Osteoblast (primary cell): ENCODE measurements at regions not wholly inside any gene's neighbourhood (a gene's known extent, or its start where the extent isn't known, plus 50 kb on each side); places are given as distances from the start of the nearest gene placed in this dataset.

Experiments
- DNase-seq: peaks from one replicate; pipeline ENCODE4 v3.0.0; 2011; ENCODE audit warnings: low spot score, mixed read lengths; ENCODE audit not compliant: insufficient read length; ENCODE audit errors: missing footprints
- H2AFZ ChIP-seq: 2 replicates; pipeline ENCODE4 v1.6.0; 2011; ENCODE audit warnings: mild to moderate bottlenecking, low read length
- H3K27ac ChIP-seq: 2 replicates; pipeline ENCODE4 v1.5.1; 2011; ENCODE audit warnings: mild to moderate bottlenecking, low read depth, low read length, moderate library complexity
- H3K27me3 ChIP-seq: 2 replicates; pipeline ENCODE4 v1.6.0; 2012; ENCODE audit warnings: mild to moderate bottlenecking, control low read depth, inconsistent platforms, low read length, moderate library complexity; ENCODE audit not compliant: insufficient read depth
- H3K36me3 ChIP-seq: 2 replicates; pipeline ENCODE4 v1.5.1; 2011; ENCODE audit warnings: mild to moderate bottlenecking, low read length, control low read depth, moderate library complexity; ENCODE audit not compliant: insufficient read depth
- H3K4me1 ChIP-seq: 2 replicates; pipeline ENCODE4 v1.5.1; 2011; ENCODE audit warnings: mild to moderate bottlenecking, low read length, control low read depth, moderate library complexity; ENCODE audit not compliant: insufficient read depth
- H3K4me2 ChIP-seq: 2 replicates; pipeline ENCODE4 v1.6.0; 2011; ENCODE audit warnings: mild to moderate bottlenecking, low read length; ENCODE audit not compliant: insufficient read depth
- H3K4me3 ChIP-seq: fragments of 200-600 bp; sonication (generic); 3 replicates; pipeline ENCODE4 v1.5.1; 2012; ENCODE audit warnings: mild to moderate bottlenecking, low read length, inconsistent platforms; ENCODE audit not compliant: insufficient read depth
- H3K79me2 ChIP-seq: 2 replicates; pipeline ENCODE4 v1.6.0; 2012; ENCODE audit warnings: mild to moderate bottlenecking, low read length, control low read depth, inconsistent platforms; ENCODE audit not compliant: insufficient read depth
- H3K9me3 ChIP-seq: 2 replicates; pipeline ENCODE4 v1.5.1; 2011; ENCODE audit warnings: low read depth, low read length, control low read depth
- H4K20me1 ChIP-seq: 2 replicates; pipeline ENCODE4 v1.6.0; 2012; ENCODE audit warnings: mild to moderate bottlenecking, low read length, control low read depth; ENCODE audit not compliant: insufficient read depth
- TF ChIP-seq, protein P1 (sequence below): IDR thresholded peaks from 2 replicates; pipeline ENCODE4 v1.5.1; 2011; ENCODE audit warnings: mild to moderate bottlenecking, low read depth, low read length, moderate library complexity; ENCODE audit errors: extremely low read depth

DNA sequence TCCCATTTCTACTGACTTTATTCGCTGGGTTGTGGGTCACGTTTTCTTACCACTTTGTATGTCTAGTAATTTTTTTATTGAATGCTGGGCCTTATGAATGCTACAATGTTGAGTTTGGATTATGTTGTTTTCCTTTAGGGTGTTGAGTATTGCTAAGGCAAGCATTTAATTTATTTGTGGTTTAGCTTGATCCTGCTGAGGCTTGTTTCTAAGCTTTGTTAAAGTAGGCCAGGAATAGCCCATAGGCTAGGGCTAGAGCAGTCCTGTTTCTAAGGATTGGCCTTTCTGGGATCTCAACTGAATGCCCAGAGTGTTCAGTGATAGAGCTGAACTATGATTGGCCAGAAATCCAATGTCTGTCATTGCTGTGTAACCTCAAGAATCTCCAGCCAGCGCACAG, 56.1 kb upstream of the LDLRAD3 start:
- TF ChIP-seq, protein P1, sequence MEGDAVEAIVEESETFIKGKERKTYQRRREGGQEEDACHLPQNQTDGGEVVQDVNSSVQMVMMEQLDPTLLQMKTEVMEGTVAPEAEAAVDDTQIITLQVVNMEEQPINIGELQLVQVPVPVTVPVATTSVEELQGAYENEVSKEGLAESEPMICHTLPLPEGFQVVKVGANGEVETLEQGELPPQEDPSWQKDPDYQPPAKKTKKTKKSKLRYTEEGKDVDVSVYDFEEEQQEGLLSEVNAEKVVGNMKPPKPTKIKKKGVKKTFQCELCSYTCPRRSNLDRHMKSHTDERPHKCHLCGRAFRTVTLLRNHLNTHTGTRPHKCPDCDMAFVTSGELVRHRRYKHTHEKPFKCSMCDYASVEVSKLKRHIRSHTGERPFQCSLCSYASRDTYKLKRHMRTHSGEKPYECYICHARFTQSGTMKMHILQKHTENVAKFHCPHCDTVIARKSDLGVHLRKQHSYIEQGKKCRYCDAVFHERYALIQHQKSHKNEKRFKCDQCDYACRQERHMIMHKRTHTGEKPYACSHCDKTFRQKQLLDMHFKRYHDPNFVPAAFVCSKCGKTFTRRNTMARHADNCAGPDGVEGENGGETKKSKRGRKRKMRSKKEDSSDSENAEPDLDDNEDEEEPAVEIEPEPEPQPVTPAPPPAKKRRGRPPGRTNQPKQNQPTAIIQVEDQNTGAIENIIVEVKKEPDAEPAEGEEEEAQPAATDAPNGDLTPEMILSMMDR, result no peak

DNA sequence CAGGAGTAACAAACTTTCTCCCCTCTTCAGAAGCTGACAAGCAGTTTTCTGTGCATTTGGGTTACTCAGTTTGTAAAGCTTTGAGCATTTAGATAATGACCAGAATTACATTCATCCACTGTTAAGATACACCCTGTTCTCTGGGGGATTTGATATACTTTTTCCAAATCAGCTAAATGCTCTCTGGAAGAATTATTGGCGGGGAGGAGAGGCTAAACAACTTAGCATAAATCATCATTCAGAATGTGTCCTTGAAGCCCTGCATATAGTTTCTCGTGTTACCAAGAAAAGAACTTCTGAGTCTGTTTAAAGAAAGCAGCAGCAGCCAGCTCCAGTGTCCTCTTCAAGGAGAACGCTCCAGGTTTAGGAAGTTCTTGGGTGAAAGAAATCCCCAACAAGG, 54.9 kb upstream of the LDLRAD3 start:
- no peaks in the 10 kb centered on the region for H4K20me1 ChIP-seq
- H3K27me3 ChIP-seq, result peaks cover 16% of the 10 kb centered on the region
- no peak overlapping the region for H2AFZ ChIP-seq
- H3K79me2 ChIP-seq, result no peaks in the 10 kb centered on the region
- no peak overlapping the region for H3K27ac ChIP-seq
- H3K4me2 ChIP-seq, result no peak overlapping the region
- no peak overlapping the region for H3K4me3 ChIP-seq
- TF ChIP-seq, protein P1, result no peak
- no peak for DNase-seq
- H3K4me1 ChIP-seq, result no peaks in the 10 kb centered on the region
- H3K9me3 ChIP-seq, result no peaks in the 10 kb centered on the region
- H3K36me3 ChIP-seq, result no peaks in the 10 kb centered on the region

More for the DNA sequence above, 56.1 kb upstream of the LDLRAD3 start:
- Histone ChIP-seq H3K36me3 (no peaks in the 10 kb centered on the region), H3K4me3 (no peak overlapping the region), H3K27me3 (peaks cover 17% of the 10 kb centered on the region), H3K79me2 (no peaks in the 10 kb centered on the region), H3K9me3 (no peaks in the 10 kb centered on the region), H3K4me1 (no peaks in the 10 kb centered on the region), H3K4me2 (no peak overlapping the region), H2AFZ (no peak overlapping the region), H4K20me1 (no peaks in the 10 kb centered on the region), H3K27ac (no peak overlapping the region)
- no peak for DNase-seq

DNA sequence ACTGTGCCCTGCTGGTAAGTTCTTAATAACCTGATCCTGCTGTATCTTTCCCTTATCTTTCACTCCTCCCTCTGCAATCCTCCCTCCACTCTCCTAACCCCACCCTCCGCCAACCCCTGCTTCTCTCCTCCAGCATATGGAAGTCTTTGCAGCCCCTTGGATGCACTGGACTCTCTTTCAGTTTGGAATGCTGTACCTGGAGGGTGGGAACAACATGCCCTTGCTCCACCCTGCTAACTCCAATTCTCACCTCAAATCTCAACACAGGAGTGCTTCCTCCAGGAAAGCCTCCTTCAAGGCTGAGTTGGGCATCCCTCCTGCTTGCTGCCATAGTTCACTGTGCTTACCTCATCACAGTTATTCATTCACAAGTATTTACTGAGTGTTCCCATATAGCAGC, 52.8 kb upstream of the LDLRAD3 start:
- Histone ChIP-seq H3K27me3 (peaks cover 16% of the 10 kb centered on the region), H2AFZ (no peak overlapping the region), H4K20me1 (no peaks in the 10 kb centered on the region), H3K4me3 (no peak overlapping the region), H3K79me2 (no peaks in the 10 kb centered on the region), H3K4me1 (no peaks in the 10 kb centered on the region), H3K36me3 (no peaks in the 10 kb centered on the region), H3K4me2 (no peak overlapping the region), H3K9me3 (no peaks in the 10 kb centered on the region), H3K27ac (no peak overlapping the region)
- no peak for DNase-seq
- TF ChIP-seq, protein P1, result no peak

DNA sequence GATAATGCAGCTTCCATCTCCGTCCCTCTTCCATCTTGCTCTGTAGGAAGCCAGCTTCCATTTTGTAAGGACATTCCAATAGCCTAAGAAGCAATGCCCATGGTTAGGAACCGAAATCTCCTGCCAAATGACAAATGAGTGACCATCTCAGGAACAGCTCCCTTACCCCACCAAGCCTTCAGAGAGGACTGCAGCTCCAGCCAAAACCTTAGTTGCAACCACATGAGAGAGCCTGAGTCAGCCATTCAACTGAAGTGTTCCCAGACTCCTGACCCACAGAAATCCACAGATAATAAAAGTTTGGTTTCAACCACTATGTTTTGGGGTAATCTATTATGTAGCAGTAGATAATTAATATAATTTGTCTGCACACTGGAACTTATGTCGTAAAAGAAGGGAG, 51.7 kb upstream of the LDLRAD3 start:
- H3K4me2 ChIP-seq, result no peak overlapping the region
- peaks cover 16% of the 10 kb centered on the region for H3K27me3 ChIP-seq

More for the DNA sequence above, 51.7 kb upstream of the LDLRAD3 start:
- H3K9me3 ChIP-seq, result no peaks in the 10 kb centered on the region
- no peak overlapping the region for H3K27ac ChIP-seq
- TF ChIP-seq, protein P1, result no peak
- H3K4me3 ChIP-seq, result no peak overlapping the region
- no peaks in the 10 kb centered on the region for H3K4me1 ChIP-seq
- H2AFZ ChIP-seq, result no peak overlapping the region
- H3K79me2 ChIP-seq, result no peaks in the 10 kb centered on the region
- H3K36me3 ChIP-seq, result no peaks in the 10 kb centered on the region
- no peaks in the 10 kb centered on the region for H4K20me1 ChIP-seq
- peak; percentile 18 for DNase-seq
